ENCODE measurements at regions not wholly inside any gene's neighbourhood (a gene's known extent, or its start where the extent isn't known, plus 50 kb on each side); places are given as distances from the start of the nearest gene placed in this dataset.

- CTCF ChIA-PET: no interaction called here
- H3K36me3 Mint-ChIP-seq (ENCODE audit: low read depth): no peaks in the 10 kb centered on the region
Measured at GRCh38 chr20:60952861-60953260, 299.2 kb upstream of the CDH4 start.

GRCh38 chr20:60953321-60953720 lies 298.7 kb upstream of the CDH4 start:
- ChIA-PET CTCF (no interaction called here), POLR2A (no interaction called here)
- no peak for TF ChIP-seq CTCF (IDR thresholded peaks at IDR 0.05)
- Mint-ChIP-seq H3K27me3 (no peaks in the 10 kb centered on the region), H3K4me3 (no peak overlapping the region), H3K36me3 (ENCODE audit: low read depth) (no peaks in the 10 kb centered on the region), H3K27ac (no peak overlapping the region), H3K9me3 (no peaks in the 10 kb centered on the region), H3K4me1 (ENCODE audit: low read depth) (no peaks in the 10 kb centered on the region)
- Histone ChIP-seq H3K27ac (ENCODE audit: low read depth in 1 of 2, low read length in 2 of 2) (no peak overlapping the region), H3K36me3 (ENCODE audit: insufficient read depth, low read length) (no peaks in the 10 kb centered on the region), H3K4me3 (ENCODE audit: low read length) (no peak overlapping the region), H3K27me3 (ENCODE audit: control insufficient read depth in 1 of 2, insufficient read depth in 2 of 2, low read length in 2 of 2) (no peaks in the 10 kb centered on the region), H3K4me1 (ENCODE audit: insufficient read depth, low read length) (no peaks in the 10 kb centered on the region), H3K9me3 (ENCODE audit: control insufficient read depth in 1 of 2, insufficient read depth in 1 of 2, low read length in 2 of 2) (peaks cover 0 to 8% of the 10 kb centered on the region in 2 experiments)
- intact Hi-C loops (cut with DNase I, micrococcal nuclease): no loop called here
- DNase-seq (no peak), ATAC-seq (ENCODE audit: poor library complexity) (no peak)

More at GRCh38 chr20:60952861-60953260, 299.2 kb upstream of the CDH4 start:
- Mint-ChIP-seq H3K27me3 (no peaks in the 10 kb centered on the region), H3K4me1 (ENCODE audit: low read depth) (no peaks in the 10 kb centered on the region), H3K9me3 (no peaks in the 10 kb centered on the region), H3K27ac (no peak overlapping the region), H3K4me3 (no peak overlapping the region)
- DNase-seq: no peak
- no peak overlapping the region for H3K4me3 ChIP-seq (ENCODE audit: low read length)
- H3K27me3 ChIP-seq (ENCODE audit: control insufficient read depth in 1 of 2, insufficient read depth in 2 of 2, low read length in 2 of 2): no peaks in the 10 kb centered on the region
- TF ChIP-seq CTCF (IDR thresholded peaks at IDR 0.05): no peak
- POLR2A ChIA-PET: no interaction called here
- no peak overlapping the region for H3K27ac ChIP-seq (ENCODE audit: low read depth in 1 of 2, low read length in 2 of 2)
- H3K9me3 ChIP-seq (ENCODE audit: control insufficient read depth in 1 of 2, insufficient read depth in 1 of 2, low read length in 2 of 2): peaks cover 0 to 12% of the 10 kb centered on the region in 2 experiments
- no peak for ATAC-seq (ENCODE audit: poor library complexity)
- no peaks in the 10 kb centered on the region for H3K36me3 ChIP-seq (ENCODE audit: insufficient read depth, low read length)
- intact Hi-C loops (cut with DNase I, micrococcal nuclease): no loop called here
- no peaks in the 10 kb centered on the region for H3K4me1 ChIP-seq (ENCODE audit: insufficient read depth, low read length)

- Histone ChIP-seq H3K4me3 (ENCODE audit: low read length) (no peak overlapping the region), H3K27me3 (ENCODE audit: control insufficient read depth in 1 of 2, insufficient read depth in 2 of 2, low read length in 2 of 2) (peaks cover 0 to 2% of the 10 kb centered on the region in 2 experiments), H3K27ac (ENCODE audit: low read depth in 1 of 2, low read length in 2 of 2) (no peak overlapping the region), H3K4me1 (ENCODE audit: insufficient read depth, low read length) (no peaks in the 10 kb centered on the region), H3K9me3 (ENCODE audit: control insufficient read depth in 1 of 2, insufficient read depth in 1 of 2, low read length in 2 of 2) (no peaks in the 10 kb centered on the region), H3K36me3 (ENCODE audit: insufficient read depth, low read length) (no peaks in the 10 kb centered on the region)
- no peak for TF ChIP-seq CTCF (IDR thresholded peaks at IDR 0.05)
- no peaks in the 10 kb centered on the region for H3K4me1 Mint-ChIP-seq (ENCODE audit: low read depth)
- H3K4me3 Mint-ChIP-seq: no peak overlapping the region
- no peak overlapping the region for H3K27ac Mint-ChIP-seq
- no peaks in the 10 kb centered on the region for H3K36me3 Mint-ChIP-seq (ENCODE audit: low read depth)
- CTCF ChIA-PET: no interaction called here
- ATAC-seq (ENCODE audit: poor library complexity): no peak
- intact Hi-C loops (cut with DNase I, micrococcal nuclease): no loop called here
- no peaks in the 10 kb centered on the region for H3K27me3 Mint-ChIP-seq
- DNase-seq: no peak
- no peaks in the 10 kb centered on the region for H3K9me3 Mint-ChIP-seq
- POLR2A ChIA-PET: no interaction called here
Measured at GRCh38 chr20:60955706-60956105, 296.4 kb upstream of the CDH4 start.

Data from CD4-positive, alpha-beta T cell (primary cell).